Hematopoietic multipotent progenitor cell treated with erythropoietin and hydrocortisone succinate and interleukin-3 and kit ligand, for 17 days (in vitro differentiated cells): ENCODE measurements at regions not wholly inside any gene's neighbourhood (a gene's known extent, or its start where the extent isn't known, plus 50 kb on each side); places are given as distances from the start of the nearest gene placed in this dataset.
"Not testable (repeated sequence)": the region's sequence is repeated elsewhere in the genome, so short reads cannot be mapped to it uniquely, and the experiment has no call there.

Experiments used
- DNase-seq: peaks from one replicate; pipeline ENCODE4 v3.0.0-alpha.2; 2015; ENCODE audit warnings: low spot score

- DNase-seq, result no peak
These were observed 332.6 kb downstream of the UTRN start for GRCh38 chr6:144617708-144618107.

DNA sequence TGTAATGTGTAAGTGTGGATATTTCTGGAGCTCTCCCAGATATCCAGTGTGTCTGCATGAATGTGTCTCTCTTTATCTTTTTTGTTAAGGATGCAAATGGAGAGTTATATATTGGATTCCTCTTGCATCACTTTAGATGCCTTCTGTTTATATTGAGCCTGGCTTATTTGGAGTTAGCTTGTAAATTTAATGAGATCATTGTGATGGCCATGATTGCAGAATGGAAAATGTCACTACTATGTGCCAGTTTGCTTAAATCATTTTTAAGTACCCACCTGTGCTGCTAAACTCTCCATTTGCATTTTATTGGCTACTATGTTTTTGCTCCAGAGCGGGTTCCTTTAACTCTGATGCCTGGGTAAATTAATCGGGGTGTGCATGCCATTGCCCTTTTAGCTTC is 334.8 kb downstream of the UTRN start:
- DNase-seq, result no peak

DNA sequence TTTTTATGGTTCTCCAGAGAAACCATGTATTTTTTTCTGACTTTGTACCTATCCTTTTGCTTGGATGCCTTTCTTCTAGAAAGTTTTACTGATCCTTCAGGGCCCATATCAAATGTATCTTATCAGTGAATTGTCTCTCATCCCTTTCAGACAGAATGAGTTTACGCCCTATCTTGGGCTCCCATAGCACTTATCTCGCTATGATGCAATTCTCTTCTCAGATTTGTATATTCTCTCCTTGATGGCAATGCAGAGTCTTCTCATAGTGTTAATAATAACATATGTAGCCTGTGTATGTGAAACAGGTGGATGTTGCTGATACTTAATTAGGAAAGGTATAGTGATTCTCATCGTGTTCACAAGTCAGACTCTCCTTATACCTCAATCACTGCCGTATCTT is 336.2 kb downstream of the UTRN start:
- no peak for DNase-seq

DNA sequence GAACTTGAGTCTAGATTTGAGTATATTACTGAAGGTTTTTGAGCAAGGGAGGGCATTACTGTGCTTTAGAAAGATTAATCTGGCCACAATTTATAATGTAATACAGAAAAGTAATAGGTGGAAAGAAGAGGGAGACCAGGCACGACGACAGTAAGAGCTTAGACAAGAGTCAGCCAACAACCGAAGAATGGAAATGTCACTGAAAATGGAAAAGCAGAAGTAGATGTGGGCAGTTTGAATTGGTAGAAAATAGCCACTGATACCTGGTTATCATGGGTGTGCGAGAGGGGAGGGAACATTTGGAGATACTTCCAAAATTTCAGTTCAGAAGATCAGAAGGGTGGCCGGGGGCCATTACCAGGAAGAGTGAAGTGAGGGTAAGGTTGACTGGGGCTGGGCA is 339.1 kb downstream of the UTRN start:
- no peak for DNase-seq

DNA sequence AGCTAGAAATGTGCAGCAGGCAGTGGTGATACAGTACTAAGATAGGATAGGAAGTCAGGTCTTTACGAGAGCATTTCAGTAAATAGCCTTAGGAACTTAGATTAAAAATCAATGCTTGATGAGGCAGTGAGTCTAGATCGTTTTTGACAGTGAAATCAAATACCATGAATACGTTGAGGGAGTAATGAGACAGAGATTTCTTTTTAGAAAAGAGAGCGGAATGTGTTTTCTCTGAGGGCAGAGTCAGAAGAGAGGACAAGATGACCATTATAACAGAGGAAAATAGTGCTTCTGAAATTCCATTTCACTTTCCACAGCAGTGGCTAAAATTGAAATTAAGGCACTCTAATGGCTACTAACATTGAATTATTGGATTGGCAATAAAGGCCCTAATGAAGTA is 339.6 kb downstream of the UTRN start:
- DNase-seq, result no peak

DNA sequence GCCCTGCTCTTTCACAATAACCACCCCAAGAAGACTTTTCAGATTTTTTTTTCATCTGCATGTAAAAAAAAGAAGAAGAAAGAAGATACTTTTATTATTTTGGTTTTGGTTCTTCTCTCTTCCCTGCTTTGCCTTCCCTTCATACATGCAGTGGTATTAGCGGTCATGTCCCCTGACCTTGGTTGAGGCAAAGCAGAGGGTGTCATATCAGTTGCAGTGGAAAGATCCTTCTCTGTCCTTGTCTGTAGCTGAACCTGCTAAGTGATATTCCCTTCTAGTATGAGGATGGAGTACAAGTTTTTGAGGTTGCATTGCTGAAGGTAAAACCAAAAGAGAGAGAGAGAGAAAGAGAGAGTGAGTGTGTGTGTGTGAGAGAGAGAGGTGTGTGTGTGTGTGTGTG is 345.7 kb downstream of the UTRN start:
- DNase-seq, result no peak

DNA sequence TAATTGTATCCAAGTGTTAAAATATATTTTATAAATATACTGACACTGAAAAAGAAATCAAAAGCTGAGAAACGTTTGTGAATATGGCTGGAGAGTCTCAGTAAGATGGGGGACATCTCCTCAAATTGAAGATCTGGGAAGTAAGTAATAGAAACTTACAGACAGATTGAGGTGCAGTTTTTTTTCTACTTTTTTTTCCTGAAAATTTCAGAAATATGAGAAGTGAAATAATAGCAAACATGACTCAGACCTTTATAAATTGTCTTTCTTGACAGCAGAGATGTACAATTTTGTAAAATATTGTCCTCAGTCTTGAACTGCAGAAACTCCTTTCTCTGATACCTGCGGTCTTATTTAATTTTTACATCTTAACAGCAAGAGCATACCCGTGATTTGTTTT is 347.1 kb downstream of the UTRN start:
- no peak for DNase-seq

- DNase-seq, result no peak
These were observed 348.8 kb downstream of the UTRN start for GRCh38 chr6:144633886-144634285.

GRCh38 chr6:144634371-144634770 is 349.2 kb downstream of the UTRN start:
- DNase-seq, result no peak

DNA sequence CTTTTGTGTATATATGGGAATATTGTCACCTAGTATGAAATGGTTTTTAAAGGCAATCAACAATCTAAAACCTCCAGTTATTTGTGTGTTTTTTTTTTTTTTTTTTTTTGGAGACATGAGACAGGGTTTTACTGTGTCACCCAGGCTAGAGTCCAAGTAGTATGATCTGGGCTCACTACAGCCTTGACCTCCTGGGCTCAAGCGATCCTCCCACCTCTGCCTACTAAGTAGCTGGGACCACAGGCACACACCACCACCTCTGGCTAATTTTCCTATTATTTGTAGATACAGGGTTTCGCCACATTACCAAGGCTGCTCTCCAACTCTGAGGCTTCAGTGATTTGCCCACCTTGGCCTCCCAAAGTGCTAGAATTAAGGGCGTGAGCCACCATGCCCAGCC is 349.9 kb downstream of the UTRN start:
- no peak for DNase-seq

- not testable (repeated sequence) for DNase-seq
These were observed 350.9 kb downstream of the UTRN start for GRCh38 chr6:144636025-144636424.

DNA sequence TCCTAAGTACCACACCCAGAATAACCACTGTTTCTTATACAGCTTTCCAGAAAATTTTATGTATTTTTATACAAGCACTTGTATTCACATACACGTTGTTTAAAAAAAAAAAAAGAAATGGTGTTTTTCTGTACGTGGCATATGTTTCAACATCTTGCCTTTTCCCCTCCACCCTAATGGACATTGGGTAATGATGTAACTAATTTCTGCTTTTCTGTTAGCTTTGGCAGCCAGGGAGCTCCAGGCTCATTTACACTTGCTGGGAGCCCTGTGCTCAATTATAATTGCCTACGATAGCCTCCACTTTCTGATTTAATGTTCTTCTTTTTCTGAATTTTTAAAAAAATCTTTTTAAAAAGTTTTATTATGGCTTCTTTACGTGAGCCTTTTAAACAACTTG is 352.4 kb downstream of the UTRN start:
- no peak for DNase-seq

- DNase-seq, result no peak
These were observed 354.5 kb downstream of the UTRN start for GRCh38 chr6:144639654-144640053.

DNA sequence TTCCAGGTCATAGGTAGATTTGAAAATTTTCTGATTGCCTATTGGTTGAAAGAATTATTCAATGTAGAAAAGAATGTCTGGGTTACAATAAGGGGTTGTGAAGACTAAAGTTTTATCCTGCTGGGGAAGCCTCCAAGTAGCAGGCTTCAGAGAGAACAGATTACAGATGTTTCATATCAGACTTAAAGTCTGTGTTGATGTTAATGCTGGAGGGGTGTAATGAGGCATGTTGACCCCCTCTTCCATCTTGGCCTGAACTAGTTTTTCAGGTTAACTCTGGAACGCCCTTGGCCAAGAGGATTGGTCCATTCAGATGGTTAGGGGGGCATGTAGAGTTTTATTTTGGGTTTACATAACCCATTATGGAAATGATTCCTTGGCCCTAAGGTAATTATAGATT is 356.2 kb downstream of the UTRN start:
- DNase-seq, result no peak

- no peak for DNase-seq
These were observed 359.6 kb downstream of the UTRN start for GRCh38 chr6:144644776-144645175.

- no peak for DNase-seq
These were observed 361.2 kb downstream of the UTRN start for GRCh38 chr6:144646093-144647056.

DNA sequence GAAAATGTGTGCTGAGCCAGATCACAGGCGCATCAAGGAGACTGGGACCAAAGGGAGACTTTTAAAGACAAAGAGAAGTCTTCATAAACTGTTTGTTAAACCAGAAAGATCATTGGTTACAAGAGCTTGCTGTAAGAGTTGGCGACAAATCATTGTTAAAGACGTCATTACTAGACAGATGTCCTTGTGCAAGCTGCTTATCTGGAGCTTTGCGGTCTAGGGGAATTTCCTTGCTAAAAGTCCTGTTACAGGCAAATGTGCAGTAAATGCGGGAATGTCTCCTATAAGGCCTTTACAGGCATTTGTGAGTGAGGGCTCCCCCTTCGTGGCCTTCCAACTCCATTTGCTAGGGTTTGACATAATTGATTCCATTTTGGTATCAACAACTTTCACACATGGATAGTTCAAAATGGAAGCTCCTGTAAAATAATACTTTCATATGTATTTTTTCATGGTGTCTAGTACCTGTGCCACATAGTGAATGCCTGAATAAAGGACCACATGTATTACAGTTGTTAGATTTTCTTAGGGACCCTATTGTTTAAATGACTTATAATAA is 362.4 kb downstream of the UTRN start:
- no peak for DNase-seq

GRCh38 chr6:144647971-144648651 is 363.0 kb downstream of the UTRN start:
- DNase-seq, result no peak

DNA sequence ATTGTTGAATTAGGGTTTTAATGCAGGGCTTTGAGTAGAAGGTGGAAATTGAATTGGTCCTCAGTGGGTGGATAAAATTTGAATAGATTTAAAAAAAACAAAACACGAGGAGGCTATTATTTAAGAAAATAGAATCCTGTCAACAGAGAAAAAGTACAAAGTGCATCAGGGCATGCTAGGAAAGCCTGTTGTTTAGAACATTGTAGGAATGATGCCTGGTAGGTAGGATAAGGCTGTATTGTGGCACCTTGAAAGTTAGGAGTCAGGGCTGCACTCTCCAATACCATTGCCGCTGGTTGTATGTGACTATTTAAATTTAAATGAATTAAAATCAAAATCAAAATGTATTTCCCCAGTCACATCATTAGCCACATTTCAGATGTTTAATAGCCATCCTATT is 363.9 kb downstream of the UTRN start:
- DNase-seq, result no peak

DNA sequence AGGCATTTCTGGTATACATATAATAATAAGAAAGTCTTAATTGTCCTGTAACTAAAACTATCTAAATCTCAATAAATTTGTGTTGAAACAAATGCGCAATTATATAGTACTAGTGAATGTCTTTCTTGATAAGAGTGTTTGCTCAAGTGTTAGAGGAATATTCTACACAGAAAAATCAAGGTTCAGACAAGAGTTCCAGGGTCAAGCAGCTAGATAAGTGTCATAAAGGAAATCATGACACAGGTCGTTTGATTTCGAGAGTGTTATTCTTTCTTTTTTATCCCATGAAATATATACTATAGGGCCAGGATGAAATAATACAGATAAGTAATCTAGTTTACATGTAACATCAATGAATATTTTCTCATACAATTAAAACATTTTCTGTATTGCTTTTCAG is 366.1 kb downstream of the UTRN start:
- DNase-seq, result no peak

- no peak for DNase-seq
These were observed 367.3 kb downstream of the UTRN start for GRCh38 chr6:144652292-144652891.

GRCh38 chr6:144653885-144654505 is 368.9 kb downstream of the UTRN start:
- DNase-seq, result no peak
